ENCODE measurements at regions not wholly inside any gene's neighbourhood (a gene's known extent, or its start where the extent isn't known, plus 50 kb on each side); places are given as distances from the start of the nearest gene placed in this dataset.

DNA sequence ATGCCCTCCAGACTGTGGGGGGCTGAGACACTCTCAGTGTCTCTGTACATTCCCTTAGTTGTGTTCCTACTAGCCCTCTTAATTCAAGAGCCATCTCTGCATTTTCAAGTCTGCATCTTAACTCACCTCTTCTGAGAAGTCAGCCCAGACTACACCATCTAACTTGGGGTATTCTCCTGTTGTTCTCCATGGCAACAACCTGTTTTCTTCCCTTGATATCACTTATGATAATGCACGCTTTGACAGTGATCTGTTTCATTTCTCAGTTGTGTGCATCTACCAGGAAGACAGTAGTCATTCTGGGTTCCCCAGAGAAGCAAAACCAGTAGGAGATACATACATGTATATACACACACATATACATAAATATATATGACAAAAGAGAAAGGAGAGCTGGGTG, 707.3 kb upstream of the IGFBP3 start:
- Histone ChIP-seq H3K27ac (ENCODE audit: low read depth, low read length, poor library complexity, severe bottlenecking) (no peak overlapping the region), H3K79me2 (ENCODE audit: insufficient read depth, low read depth, low read length) (no peaks in the 10 kb centered on the region), H2AFZ (ENCODE audit: low read length) (no peak overlapping the region), H4K20me1 (ENCODE audit: insufficient read depth, low read length) (no peaks in the 10 kb centered on the region), H3K9me3 (ENCODE audit: low read length) (no peaks in the 10 kb centered on the region), H3K9me2 (ENCODE audit: insufficient read depth, low read length) (no peaks in the 10 kb centered on the region), H3K4me2 (ENCODE audit: low read length) (no peak overlapping the region), H3K4me3 (ENCODE audit: low read depth, low read length, poor library complexity, severe bottlenecking) (no peak overlapping the region), H3K36me3 (ENCODE audit: insufficient read depth, low read length) (no peaks in the 10 kb centered on the region), H3K4me1 (ENCODE audit: insufficient read depth, low read length, poor library complexity, severe bottlenecking) (no peaks in the 10 kb centered on the region)
- intact Hi-C loops (cut with micrococcal nuclease; ENCODE audit: unreplicated experiment) = no loop called here
- ChIA-PET POLR2A (no interaction called here), CTCF (ENCODE audit: unreplicated experiment) (no interaction called here)
- no peak for TF ChIP-seq EZH2phosphoT487 (IDR thresholded peaks at IDR 0.05; ENCODE audit: borderline replicate concordance, low read depth, low read length)
- TF ChIP-seq CTCF (conservative IDR thresholded peaks at IDR 0.05; ENCODE audit: low read length) = no peak
- no TSS peak for BruUV-seq (replicated peaks)
- DNase-seq (ENCODE audit: low spot score) = no peak

DNA sequence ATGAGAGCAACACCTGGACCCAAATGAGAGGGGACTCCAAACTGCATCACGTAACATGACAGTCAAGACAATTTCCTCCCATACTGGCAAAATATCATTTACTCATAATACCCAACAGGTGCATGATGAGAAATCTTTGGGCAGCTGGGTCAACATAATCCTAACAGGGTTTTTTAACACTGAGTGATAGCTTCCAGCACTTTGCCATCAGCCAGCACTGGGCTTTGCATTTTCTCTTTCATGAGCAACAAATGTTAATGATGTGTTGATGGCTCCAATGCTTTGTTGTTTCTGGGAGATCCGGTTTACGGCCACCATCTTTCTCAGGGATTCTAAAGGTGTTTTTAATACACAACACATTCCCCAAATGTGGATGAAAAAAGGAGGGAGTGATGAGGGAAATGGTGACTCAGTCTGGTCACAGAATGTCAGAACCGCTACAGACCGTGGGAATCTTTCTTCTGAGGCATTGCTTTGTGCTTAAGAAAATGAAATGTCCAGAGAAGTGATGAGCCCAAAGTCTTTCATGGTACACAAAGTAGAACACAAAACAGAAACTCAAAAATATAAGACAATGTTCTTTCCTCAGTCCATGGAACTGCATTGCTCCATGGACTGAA, 705.7 kb upstream of the IGFBP3 start:
- intact Hi-C loops (cut with micrococcal nuclease; ENCODE audit: unreplicated experiment) = no loop called here
- DNase-seq (ENCODE audit: low spot score) = no peak
- H4K20me1 ChIP-seq (ENCODE audit: insufficient read depth, low read length) = no peaks in the 10 kb centered on the region
- H3K9me3 ChIP-seq (ENCODE audit: low read length) = no peaks in the 10 kb centered on the region
- no TSS peak for BruUV-seq (replicated peaks)
- ChIA-PET CTCF (ENCODE audit: unreplicated experiment) (no interaction called here), POLR2A (no interaction called here)
- no peaks in the 10 kb centered on the region for H3K9me2 ChIP-seq (ENCODE audit: insufficient read depth, low read length)
- no peak overlapping the region for H3K4me2 ChIP-seq (ENCODE audit: low read length)
- H3K36me3 ChIP-seq (ENCODE audit: insufficient read depth, low read length) = no peaks in the 10 kb centered on the region
- H3K4me3 ChIP-seq (ENCODE audit: low read depth, low read length, poor library complexity, severe bottlenecking) = no peak overlapping the region
- TF ChIP-seq CTCF (conservative IDR thresholded peaks at IDR 0.05; ENCODE audit: low read length) (no peak), EZH2phosphoT487 (IDR thresholded peaks at IDR 0.05; ENCODE audit: borderline replicate concordance, low read depth, low read length) (no peak)
- H3K79me2 ChIP-seq (ENCODE audit: insufficient read depth, low read depth, low read length) = no peaks in the 10 kb centered on the region
- no peak overlapping the region for H2AFZ ChIP-seq (ENCODE audit: low read length)
- no peak overlapping the region for H3K27ac ChIP-seq (ENCODE audit: low read depth, low read length, poor library complexity, severe bottlenecking)
- no peaks in the 10 kb centered on the region for H3K4me1 ChIP-seq (ENCODE audit: insufficient read depth, low read length, poor library complexity, severe bottlenecking)

DNA sequence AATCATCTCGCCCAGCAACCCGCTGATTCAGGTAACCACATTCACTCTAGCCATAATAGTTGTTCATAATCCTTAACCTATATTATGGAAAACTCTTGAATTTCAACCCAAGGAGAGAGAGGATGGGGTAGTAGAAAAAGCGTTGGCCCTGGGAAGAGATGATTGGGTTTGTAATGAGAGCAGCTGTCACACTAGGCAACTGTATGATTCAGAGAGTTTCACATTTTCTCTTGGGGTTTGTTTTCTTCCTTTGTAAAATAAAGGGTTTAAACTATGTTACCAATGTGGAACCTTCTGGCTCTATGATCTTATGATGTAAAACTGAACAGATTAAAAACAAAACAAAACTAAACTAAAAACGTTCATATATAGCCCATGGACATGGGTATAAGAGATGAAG, 705.2 kb upstream of the IGFBP3 start:
- no peak for DNase-seq (ENCODE audit: low spot score)
- no peaks in the 10 kb centered on the region for H3K9me2 ChIP-seq (ENCODE audit: insufficient read depth, low read length)
- intact Hi-C loops (cut with micrococcal nuclease; ENCODE audit: unreplicated experiment) = no loop called here
- H3K4me3 ChIP-seq (ENCODE audit: low read depth, low read length, poor library complexity, severe bottlenecking) = no peak overlapping the region
- ChIA-PET CTCF (ENCODE audit: unreplicated experiment) (no interaction called here), POLR2A (no interaction called here)
- H4K20me1 ChIP-seq (ENCODE audit: insufficient read depth, low read length) = no peaks in the 10 kb centered on the region
- no peak overlapping the region for H3K4me2 ChIP-seq (ENCODE audit: low read length)
- no peaks in the 10 kb centered on the region for H3K9me3 ChIP-seq (ENCODE audit: low read length)
- no TSS peak for BruUV-seq (replicated peaks)
- no peaks in the 10 kb centered on the region for H3K79me2 ChIP-seq (ENCODE audit: insufficient read depth, low read depth, low read length)
- no peak overlapping the region for H2AFZ ChIP-seq (ENCODE audit: low read length)
- no peak overlapping the region for H3K27ac ChIP-seq (ENCODE audit: low read depth, low read length, poor library complexity, severe bottlenecking)
- H3K4me1 ChIP-seq (ENCODE audit: insufficient read depth, low read length, poor library complexity, severe bottlenecking) = no peaks in the 10 kb centered on the region
- TF ChIP-seq EZH2phosphoT487 (IDR thresholded peaks at IDR 0.05; ENCODE audit: borderline replicate concordance, low read depth, low read length) (no peak), CTCF (conservative IDR thresholded peaks at IDR 0.05; ENCODE audit: low read length) (no peak)
- H3K36me3 ChIP-seq (ENCODE audit: insufficient read depth, low read length) = no peaks in the 10 kb centered on the region
